ENCODE measurements at regions not wholly inside any gene's neighbourhood (a gene's known extent, or its start where the extent isn't known, plus 50 kb on each side); places are given as distances from the start of the nearest gene placed in this dataset.
"Not testable (repeated sequence)": the region's sequence is repeated elsewhere in the genome, so short reads cannot be mapped to it uniquely, and the experiment has no call there.

- DNase-seq: no peak
These were observed 1646.7 kb upstream of the B3GALT2 start for GRCh38 chr1:194833111-194833510.

GRCh38 chr1:194831595-194831994 lies 1645.2 kb upstream of the B3GALT2 start:
- DNase-seq: not testable (repeated sequence)

GRCh38 chr1:194830387-194830786 lies 1644.0 kb upstream of the B3GALT2 start:
- no peak for DNase-seq

GRCh38 chr1:194829492-194829891 lies 1643.1 kb upstream of the B3GALT2 start:
- DNase-seq: no peak

GRCh38 chr1:194825382-194825781 lies 1639.0 kb upstream of the B3GALT2 start:
- DNase-seq: no peak

- no peak for DNase-seq
These were observed 1634.7 kb upstream of the B3GALT2 start for GRCh38 chr1:194821091-194821490.

- DNase-seq: no peak
These were observed 1632.3 kb upstream of the B3GALT2 start for GRCh38 chr1:194818674-194819073.

GRCh38 chr1:194816859-194817258 lies 1630.4 kb upstream of the B3GALT2 start:
- DNase-seq: no peak

GRCh38 chr1:194813096-194813495 lies 1626.7 kb upstream of the B3GALT2 start:
- DNase-seq: no peak

GRCh38 chr1:194809665-194810064 lies 1623.3 kb upstream of the B3GALT2 start:
- no peak for DNase-seq

- DNase-seq: no peak
These were observed 1622.8 kb upstream of the B3GALT2 start for GRCh38 chr1:194809215-194809614.

- no peak for DNase-seq
These were observed 1621.3 kb upstream of the B3GALT2 start for GRCh38 chr1:194807530-194808220.

GRCh38 chr1:194802572-194802971 lies 1616.2 kb upstream of the B3GALT2 start:
- no peak for DNase-seq

- no peak for DNase-seq
These were observed 1609.6 kb upstream of the B3GALT2 start for GRCh38 chr1:194795917-194796593.

- no peak for DNase-seq
These were observed 1600.6 kb upstream of the B3GALT2 start for GRCh38 chr1:194787001-194787400.

GRCh38 chr1:194786027-194786426 lies 1599.6 kb upstream of the B3GALT2 start:
- no peak for DNase-seq

GRCh38 chr1:194776657-194777056 lies 1590.2 kb upstream of the B3GALT2 start:
- no peak for DNase-seq

GRCh38 chr1:194774535-194774934 lies 1588.1 kb upstream of the B3GALT2 start:
- DNase-seq: no peak

- no peak for DNase-seq
These were observed 1569.0 kb upstream of the B3GALT2 start for GRCh38 chr1:194755241-194755994.

GRCh38 chr1:194738843-194739242 lies 1552.4 kb upstream of the B3GALT2 start:
- not testable (repeated sequence) for DNase-seq

- no peak for DNase-seq
These were observed 1548.6 kb upstream of the B3GALT2 start for GRCh38 chr1:194734970-194735369.

GRCh38 chr1:194731025-194731424 lies 1544.6 kb upstream of the B3GALT2 start:
- DNase-seq: no peak
